ENCODE measurements at regions not wholly inside any gene's neighbourhood (a gene's known extent, or its start where the extent isn't known, plus 50 kb on each side); places are given as distances from the start of the nearest gene placed in this dataset.

DNA sequence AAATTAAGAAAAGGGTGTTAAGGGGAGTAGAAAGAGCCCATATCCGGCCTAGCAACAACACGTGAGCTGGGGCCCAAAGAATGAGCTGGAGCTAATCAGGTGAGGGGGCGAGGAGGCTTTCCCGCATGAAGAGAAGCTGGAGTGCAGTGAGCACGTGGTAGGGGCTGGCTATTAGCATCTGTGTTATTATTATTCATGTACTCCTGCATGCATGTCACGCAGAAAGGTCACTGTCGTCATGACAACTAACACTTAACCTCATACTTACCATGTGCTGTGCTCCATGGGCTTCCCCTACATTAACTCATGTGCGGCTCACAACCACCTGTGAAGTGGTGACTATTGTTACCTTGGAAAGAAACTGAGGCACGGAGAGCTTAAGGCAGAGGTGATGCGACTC, 227.6 kb upstream of the UBL3 start:
- H3K36me3 ChIP-seq, result no peaks in the 10 kb centered on the region
- TF ChIP-seq, protein P1, sequence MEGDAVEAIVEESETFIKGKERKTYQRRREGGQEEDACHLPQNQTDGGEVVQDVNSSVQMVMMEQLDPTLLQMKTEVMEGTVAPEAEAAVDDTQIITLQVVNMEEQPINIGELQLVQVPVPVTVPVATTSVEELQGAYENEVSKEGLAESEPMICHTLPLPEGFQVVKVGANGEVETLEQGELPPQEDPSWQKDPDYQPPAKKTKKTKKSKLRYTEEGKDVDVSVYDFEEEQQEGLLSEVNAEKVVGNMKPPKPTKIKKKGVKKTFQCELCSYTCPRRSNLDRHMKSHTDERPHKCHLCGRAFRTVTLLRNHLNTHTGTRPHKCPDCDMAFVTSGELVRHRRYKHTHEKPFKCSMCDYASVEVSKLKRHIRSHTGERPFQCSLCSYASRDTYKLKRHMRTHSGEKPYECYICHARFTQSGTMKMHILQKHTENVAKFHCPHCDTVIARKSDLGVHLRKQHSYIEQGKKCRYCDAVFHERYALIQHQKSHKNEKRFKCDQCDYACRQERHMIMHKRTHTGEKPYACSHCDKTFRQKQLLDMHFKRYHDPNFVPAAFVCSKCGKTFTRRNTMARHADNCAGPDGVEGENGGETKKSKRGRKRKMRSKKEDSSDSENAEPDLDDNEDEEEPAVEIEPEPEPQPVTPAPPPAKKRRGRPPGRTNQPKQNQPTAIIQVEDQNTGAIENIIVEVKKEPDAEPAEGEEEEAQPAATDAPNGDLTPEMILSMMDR (IDR thresholded peaks at IDR 0.05; ENCODE audit: low read depth, low read length), result no peak

DNA sequence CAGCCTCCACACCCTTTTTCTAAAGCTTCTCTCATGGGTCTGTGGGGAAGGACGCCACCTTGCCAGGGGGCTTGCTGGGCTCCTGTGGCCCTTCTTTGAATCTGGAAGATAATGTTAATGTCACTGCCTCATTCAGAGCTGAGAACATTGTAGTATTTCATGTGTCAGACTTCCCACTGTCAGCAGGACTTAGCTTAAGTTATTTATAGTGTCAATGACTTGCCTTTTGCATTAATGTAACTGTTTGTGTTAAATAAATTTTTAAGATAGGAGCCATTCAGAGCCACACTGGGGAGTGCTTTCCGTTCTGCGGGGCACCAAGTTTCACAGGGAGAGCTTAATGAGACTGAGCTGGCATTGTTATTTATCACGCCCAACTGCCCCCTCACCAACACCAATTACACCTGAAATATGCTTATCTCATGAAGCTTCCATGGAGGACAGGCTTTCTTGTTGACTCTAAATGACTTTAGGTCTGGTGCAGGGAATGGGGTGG, 226.9 kb upstream of the UBL3 start:
- Histone ChIP-seq H3K9me3 (ENCODE audit: low read depth) (no peaks in the 10 kb centered on the region), H3K4me3 (no peak overlapping the region), H3K4me1 (ENCODE audit: low read depth) (no peaks in the 10 kb centered on the region), H3K36me3 (no peaks in the 10 kb centered on the region), H3K27me3 (no peaks in the 10 kb centered on the region), H3K27ac (no peak overlapping the region)
- TF ChIP-seq, protein P1 (IDR thresholded peaks at IDR 0.05; ENCODE audit: low read depth, low read length), result no peak
- DNase-seq (ENCODE audit: low read depth in 1 of 2, low spot score in 1 of 2), result no peak

More for the DNA sequence above, 227.6 kb upstream of the UBL3 start:
- H3K4me1 ChIP-seq (ENCODE audit: low read depth), result no peaks in the 10 kb centered on the region
- no peak overlapping the region for H3K27ac ChIP-seq
- no peaks in the 10 kb centered on the region for H3K27me3 ChIP-seq
- H3K9me3 ChIP-seq (ENCODE audit: low read depth), result no peaks in the 10 kb centered on the region
- DNase-seq (ENCODE audit: low read depth in 1 of 2, low spot score in 1 of 2), result no peak
- no peak overlapping the region for H3K4me3 ChIP-seq

DNA sequence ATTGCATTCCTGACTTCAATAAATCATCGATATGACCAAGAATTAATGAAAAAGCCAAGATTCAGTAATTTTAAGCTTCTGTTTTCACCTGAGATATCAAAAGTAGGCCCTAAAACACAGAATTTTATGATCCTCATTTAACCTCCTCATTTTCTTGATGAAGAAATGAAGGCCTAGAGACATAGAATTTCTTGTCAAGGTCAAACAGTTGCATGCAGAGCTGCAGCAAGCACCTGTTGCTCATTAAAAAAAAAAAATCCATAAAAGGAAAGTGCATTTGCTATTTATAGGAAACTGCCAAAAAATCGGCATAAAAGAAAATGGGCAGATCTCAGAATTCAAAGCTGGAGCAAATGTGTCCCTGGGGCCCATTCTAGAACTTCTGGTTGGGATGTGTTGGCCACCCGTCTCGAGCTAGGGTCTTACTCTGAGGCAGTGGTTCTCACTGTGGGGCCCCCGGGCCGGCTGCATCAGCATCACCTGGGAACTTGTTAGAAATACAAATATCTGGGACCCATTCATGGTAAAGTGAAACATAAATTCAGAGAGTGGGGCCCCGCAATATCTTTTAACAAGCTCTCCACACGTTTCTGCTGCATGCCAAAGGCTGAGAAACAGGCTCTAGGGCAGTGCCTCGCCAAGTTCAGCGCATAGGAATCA, 224.7 kb upstream of the UBL3 start:
- Histone ChIP-seq H3K27ac (no peak overlapping the region), H3K36me3 (no peaks in the 10 kb centered on the region), H3K4me1 (ENCODE audit: low read depth) (no peaks in the 10 kb centered on the region), H3K9me3 (ENCODE audit: low read depth) (no peaks in the 10 kb centered on the region), H3K27me3 (no peaks in the 10 kb centered on the region), H3K4me3 (no peak overlapping the region)
- DNase-seq (ENCODE audit: low read depth in 1 of 2, low spot score in 1 of 2), result no peak
- TF ChIP-seq, protein P1 (IDR thresholded peaks at IDR 0.05; ENCODE audit: low read depth, low read length), result no peak

DNA sequence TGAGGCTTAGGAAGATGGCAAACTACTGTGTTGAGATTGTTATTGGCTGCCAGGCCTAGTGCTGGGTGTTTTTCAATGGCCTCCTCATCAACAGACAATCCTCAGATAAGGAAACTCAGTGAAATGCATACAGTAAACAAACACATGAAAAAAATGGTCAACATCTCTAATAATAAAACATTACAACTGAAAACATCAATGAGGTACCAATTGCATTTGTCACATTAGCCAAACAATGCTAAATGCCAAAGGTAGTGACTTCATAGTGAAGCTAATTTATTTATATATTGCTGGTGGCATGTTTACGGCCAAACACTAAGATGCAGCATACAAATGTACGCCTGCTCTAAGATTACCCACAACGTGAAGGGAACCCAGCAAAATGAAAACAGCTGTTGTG, 224.0 kb upstream of the UBL3 start:
- no peak for DNase-seq (ENCODE audit: low read depth in 1 of 2, low spot score in 1 of 2)
- no peaks in the 10 kb centered on the region for H3K9me3 ChIP-seq (ENCODE audit: low read depth)
- no peaks in the 10 kb centered on the region for H3K36me3 ChIP-seq
- TF ChIP-seq, protein P1 (IDR thresholded peaks at IDR 0.05; ENCODE audit: low read depth, low read length), result no peak
- H3K27ac ChIP-seq, result no peak overlapping the region
- no peaks in the 10 kb centered on the region for H3K27me3 ChIP-seq
- no peak overlapping the region for H3K4me3 ChIP-seq
- H3K4me1 ChIP-seq (ENCODE audit: low read depth), result no peaks in the 10 kb centered on the region

DNA sequence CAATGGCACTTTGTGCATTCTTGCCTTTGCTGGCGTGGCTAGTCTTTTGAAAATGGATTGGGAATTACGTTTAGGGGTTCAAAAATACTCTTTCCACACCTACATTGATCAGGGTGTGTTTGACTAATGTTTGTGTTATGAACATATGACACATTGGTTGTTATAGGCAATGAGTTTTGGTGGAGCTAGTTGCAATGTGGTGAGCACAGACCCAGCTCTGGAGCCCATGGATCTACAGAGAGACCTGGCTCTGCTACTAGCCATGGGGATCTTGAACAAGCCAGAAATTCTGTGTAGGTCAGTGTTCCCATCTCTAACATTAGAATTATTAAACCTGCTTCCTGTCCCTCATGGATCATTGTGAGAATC, 222.4 kb upstream of the UBL3 start:
- TF ChIP-seq, protein P1 (IDR thresholded peaks at IDR 0.05; ENCODE audit: low read depth, low read length), result no peak

More for the DNA sequence above, 222.4 kb upstream of the UBL3 start:
- H3K9me3 ChIP-seq (ENCODE audit: low read depth), result no peaks in the 10 kb centered on the region
- H3K27ac ChIP-seq, result no peak overlapping the region
- no peaks in the 10 kb centered on the region for H3K27me3 ChIP-seq
- DNase-seq (ENCODE audit: low read depth in 1 of 2, low spot score in 1 of 2), result no peak
- no peaks in the 10 kb centered on the region for H3K36me3 ChIP-seq
- H3K4me1 ChIP-seq (ENCODE audit: low read depth), result no peaks in the 10 kb centered on the region
- H3K4me3 ChIP-seq, result no peak overlapping the region

Measured in cardiac muscle cell (in vitro differentiated cells and primary cell).